Astrocyte (in vitro differentiated cells and primary cell): ENCODE measurements at regions not wholly inside any gene's neighbourhood (a gene's known extent, or its start where the extent isn't known, plus 50 kb on each side); places are given as distances from the start of the nearest gene placed in this dataset.

ENCODE experiments used
- EZH2 ChIP-seq: IDR thresholded peaks from 2 replicates; pipeline ENCODE4 v1.6.1; 2012; ENCODE audit warnings: mild to moderate bottlenecking, low read length, inconsistent platforms; ENCODE audit not compliant: insufficient read depth
- TF ChIP-seq, protein P1 (sequence below): IDR thresholded peaks from 2 replicates; pipeline ENCODE4 v1.5.1; 2011; ENCODE audit warnings: low read depth, mild to moderate bottlenecking, inconsistent platforms, low read length, moderate library complexity; ENCODE audit not compliant: insufficient read depth

DNA sequence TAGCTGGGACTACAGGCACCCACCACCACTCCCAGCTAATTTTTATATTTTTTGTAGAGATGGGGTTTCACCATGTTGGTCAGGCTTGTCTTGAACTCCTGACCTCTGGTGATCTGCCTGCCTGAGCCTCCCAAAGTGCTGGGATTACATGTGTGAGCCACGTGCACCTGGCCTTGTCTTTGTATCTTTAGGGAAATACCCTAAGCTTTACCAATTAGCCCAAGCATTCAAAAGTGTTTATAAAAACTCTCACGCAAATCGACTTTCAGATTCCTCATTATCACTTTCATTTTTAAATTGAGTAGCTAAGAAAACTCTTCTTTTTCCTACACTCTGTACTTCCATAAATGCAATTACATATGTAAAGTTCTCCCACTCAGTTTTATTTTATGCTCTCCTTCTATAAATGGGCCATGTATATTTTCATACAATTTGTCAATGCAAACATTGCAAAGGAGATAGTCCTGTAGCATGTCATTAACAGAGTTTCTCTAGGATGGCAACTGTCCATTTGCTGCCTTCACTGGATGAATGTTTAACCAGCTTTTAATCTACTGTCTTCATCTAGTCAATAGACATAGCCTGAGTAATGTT, 326.2 kb upstream of the LRATD1 start:
- TF ChIP-seq, protein P1, sequence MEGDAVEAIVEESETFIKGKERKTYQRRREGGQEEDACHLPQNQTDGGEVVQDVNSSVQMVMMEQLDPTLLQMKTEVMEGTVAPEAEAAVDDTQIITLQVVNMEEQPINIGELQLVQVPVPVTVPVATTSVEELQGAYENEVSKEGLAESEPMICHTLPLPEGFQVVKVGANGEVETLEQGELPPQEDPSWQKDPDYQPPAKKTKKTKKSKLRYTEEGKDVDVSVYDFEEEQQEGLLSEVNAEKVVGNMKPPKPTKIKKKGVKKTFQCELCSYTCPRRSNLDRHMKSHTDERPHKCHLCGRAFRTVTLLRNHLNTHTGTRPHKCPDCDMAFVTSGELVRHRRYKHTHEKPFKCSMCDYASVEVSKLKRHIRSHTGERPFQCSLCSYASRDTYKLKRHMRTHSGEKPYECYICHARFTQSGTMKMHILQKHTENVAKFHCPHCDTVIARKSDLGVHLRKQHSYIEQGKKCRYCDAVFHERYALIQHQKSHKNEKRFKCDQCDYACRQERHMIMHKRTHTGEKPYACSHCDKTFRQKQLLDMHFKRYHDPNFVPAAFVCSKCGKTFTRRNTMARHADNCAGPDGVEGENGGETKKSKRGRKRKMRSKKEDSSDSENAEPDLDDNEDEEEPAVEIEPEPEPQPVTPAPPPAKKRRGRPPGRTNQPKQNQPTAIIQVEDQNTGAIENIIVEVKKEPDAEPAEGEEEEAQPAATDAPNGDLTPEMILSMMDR, result no peak
- TF ChIP-seq EZH2, result no peak
